ENCODE measurements at regions not wholly inside any gene's neighbourhood (a gene's known extent, or its start where the extent isn't known, plus 50 kb on each side); places are given as distances from the start of the nearest gene placed in this dataset.

- TF ChIP-seq TCF12 (IDR thresholded peaks at IDR 0.05; ENCODE audit: low read depth): no peak
- no peak for TF ChIP-seq YY1 (IDR thresholded peaks at IDR 0.05; ENCODE audit: low read depth)
- TF ChIP-seq REST (IDR thresholded peaks at IDR 0.05; ENCODE audit: low read depth): no peak
- TF ChIP-seq MAX (IDR thresholded peaks at IDR 0.05): no peak
- no peak for TF ChIP-seq RAD21 (IDR thresholded peaks at IDR 0.05; ENCODE audit: low read depth)
- TF ChIP-seq EP300 (IDR thresholded peaks at IDR 0.05; ENCODE audit: borderline replicate concordance): no peak
- no peak for TF ChIP-seq TAF1 (IDR thresholded peaks at IDR 0.05; ENCODE audit: low read depth)
- TF ChIP-seq USF1 (IDR thresholded peaks at IDR 0.05): no peak
- no peak for TF ChIP-seq NFIC (IDR thresholded peaks at IDR 0.05)
- no peak for TF ChIP-seq ZBTB7A (IDR thresholded peaks at IDR 0.05; ENCODE audit: low read depth)
- TF ChIP-seq EGR1 (IDR thresholded peaks at IDR 0.05): no peak
- TF ChIP-seq FOXM1 (IDR thresholded peaks at IDR 0.05; ENCODE audit: borderline replicate concordance, low read depth): no peak
- TF ChIP-seq CEBPB (IDR thresholded peaks at IDR 0.05): no peak
- no peak for TF ChIP-seq CREB1 (IDR thresholded peaks at IDR 0.05; ENCODE audit: low read depth)
These were observed 203.1 kb upstream of the CADM1 start for GRCh38 chr11:115707180-115707905.

- no peak for TF ChIP-seq TAF1 (IDR thresholded peaks at IDR 0.05; ENCODE audit: low read depth)
- no peak for TF ChIP-seq TEAD4 (IDR thresholded peaks at IDR 0.05)
- TF ChIP-seq EP300 (IDR thresholded peaks at IDR 0.05; ENCODE audit: borderline replicate concordance): no peak
- no peak for TF ChIP-seq ZBTB7A (IDR thresholded peaks at IDR 0.05; ENCODE audit: low read depth)
- TF ChIP-seq MAX (IDR thresholded peaks at IDR 0.05): no peak
- TF ChIP-seq YY1 (IDR thresholded peaks at IDR 0.05; ENCODE audit: low read depth): no peak
- TF ChIP-seq REST (IDR thresholded peaks at IDR 0.05; ENCODE audit: low read depth): no peak
- no peak for TF ChIP-seq NFIC (IDR thresholded peaks at IDR 0.05)
- no peak for TF ChIP-seq RAD21 (IDR thresholded peaks at IDR 0.05; ENCODE audit: low read depth)
- TF ChIP-seq FOXM1 (IDR thresholded peaks at IDR 0.05; ENCODE audit: borderline replicate concordance, low read depth): no peak
- no peak for TF ChIP-seq CEBPB (IDR thresholded peaks at IDR 0.05)
- no peak for TF ChIP-seq EGR1 (IDR thresholded peaks at IDR 0.05)
- TF ChIP-seq CREB1 (IDR thresholded peaks at IDR 0.05; ENCODE audit: low read depth): no peak
- no peak for TF ChIP-seq USF1 (IDR thresholded peaks at IDR 0.05)
These were observed 202.5 kb upstream of the CADM1 start for GRCh38 chr11:115706626-115707135.

GRCh38 chr11:115705200-115705599 is 201.0 kb upstream of the CADM1 start:
- TF ChIP-seq ZBTB7A (IDR thresholded peaks at IDR 0.05; ENCODE audit: low read depth) (no peak), YY1 (IDR thresholded peaks at IDR 0.05; ENCODE audit: low read depth) (no peak), CREB1 (IDR thresholded peaks at IDR 0.05; ENCODE audit: low read depth) (no peak), TCF12 (IDR thresholded peaks at IDR 0.05; ENCODE audit: low read depth) (no peak), EGR1 (IDR thresholded peaks at IDR 0.05) (no peak), RAD21 (IDR thresholded peaks at IDR 0.05; ENCODE audit: low read depth) (no peak), NFIC (IDR thresholded peaks at IDR 0.05) (no peak), FOXM1 (IDR thresholded peaks at IDR 0.05; ENCODE audit: borderline replicate concordance, low read depth) (no peak), TAF1 (IDR thresholded peaks at IDR 0.05; ENCODE audit: low read depth) (no peak), REST (IDR thresholded peaks at IDR 0.05; ENCODE audit: low read depth) (no peak), USF1 (IDR thresholded peaks at IDR 0.05) (no peak), EP300 (IDR thresholded peaks at IDR 0.05; ENCODE audit: borderline replicate concordance) (no peak), CEBPB (IDR thresholded peaks at IDR 0.05) (no peak), TEAD4 (IDR thresholded peaks at IDR 0.05) (no peak), MAX (IDR thresholded peaks at IDR 0.05) (no peak)

Data from Ishikawa (cell line).